ENCODE measurements at regions not wholly inside any gene's neighbourhood (a gene's known extent, or its start where the extent isn't known, plus 50 kb on each side); places are given as distances from the start of the nearest gene placed in this dataset.

GRCh38 chr5:158390577-158390976 lies 531.6 kb upstream of the CLINT1 start:
- TF ChIP-seq CTCF (conservative IDR thresholded peaks at IDR 0.05 in 1 of 2, IDR thresholded peaks at IDR 0.05 in 1 of 2; ENCODE audit: low read depth in 1 of 2, low read length in 2 of 2) (no peak), EZH2 (IDR thresholded peaks at IDR 0.05; ENCODE audit: low read length, missing control alignments) (no peak)
